HEK293 (cell line): ENCODE measurements at regions not wholly inside any gene's neighbourhood (a gene's known extent, or its start where the extent isn't known, plus 50 kb on each side); places are given as distances from the start of the nearest gene placed in this dataset.

Experiments used
- CTCF ChIP-seq: fragments of 450-650 bp; formaldehyde crosslinking; IDR thresholded peaks from 2 replicates; pipeline ENCODE4 v1.5.1; 2016; ENCODE audit warnings: missing biosample characterization, missing genetic modification characterization
- HOXA7 ChIP-seq: sonication (generic); formaldehyde crosslinking; IDR thresholded peaks from 2 replicates; pipeline ENCODE4 v1.8.1; 2022; ENCODE audit warnings: missing genetic modification reagents, borderline replicate concordance
- ZNF133 ChIP-seq: fragments of 450-650 bp; formaldehyde crosslinking; IDR thresholded peaks from 2 replicates; pipeline ENCODE4 v1.5.1; 2016; ENCODE audit warnings: missing biosample characterization, missing genetic modification characterization
- ZNF18 ChIP-seq: fragments of 450-650 bp; formaldehyde crosslinking; IDR thresholded peaks from 2 replicates; pipeline ENCODE4 v1.5.1; 2016; ENCODE audit warnings: missing biosample characterization, missing genetic modification characterization
- ZNF610 ChIP-seq: fragments of 450-650 bp; formaldehyde crosslinking; IDR thresholded peaks from 2 replicates; pipeline ENCODE4 v1.5.1; 2016; ENCODE audit warnings: missing biosample characterization, missing genetic modification characterization, borderline replicate concordance
- ZNF645 ChIP-seq: fragments of 450-650 bp; formaldehyde crosslinking; IDR thresholded peaks from 2 replicates; pipeline ENCODE4; 2016; ENCODE audit warnings: missing biosample characterization, missing genetic modification characterization
- ZNF701 ChIP-seq: fragments of 450-650 bp; formaldehyde crosslinking; IDR thresholded peaks from 2 replicates; pipeline ENCODE4 v1.5.1; 2016; ENCODE audit warnings: missing biosample characterization, missing genetic modification characterization

GRCh38 chr10:52486840-52487611 is 172.9 kb downstream of the DKK1 start:
- TF ChIP-seq ZNF18 (tag by site-specific recombination) (no peak), ZNF701 (tag by site-specific recombination) (no peak), CTCF (no peak), ZNF133 (tag by site-specific recombination) (no peak), HOXA7 (CRISPR knock-in tag) (no peak), ZNF645 (no peak), ZNF610 (tag by site-specific recombination) (no peak)
